PFSK-1 (cell line): ENCODE measurements at regions not wholly inside any gene's neighbourhood (a gene's known extent, or its start where the extent isn't known, plus 50 kb on each side); places are given as distances from the start of the nearest gene placed in this dataset.

ENCODE experiments used
- POLR2AphosphoS5 ChIP-seq: IDR thresholded peaks from 2 replicates; pipeline ENCODE4 v1.6.1; 2012; ENCODE audit warnings: low read depth, mild to moderate bottlenecking, control low read depth, low read length, moderate library complexity
- SIN3A ChIP-seq: IDR thresholded peaks from 2 replicates; pipeline ENCODE4 v1.6.1; 2012; ENCODE audit warnings: mild to moderate bottlenecking, low read length, moderate library complexity, borderline replicate concordance; ENCODE audit not compliant: insufficient read depth
- TAF1 ChIP-seq: IDR thresholded peaks from 2 replicates; pipeline ENCODE4 v1.6.1; 2012; ENCODE audit warnings: low read length, control low read depth, borderline replicate concordance; ENCODE audit not compliant: insufficient read depth
- TF ChIP-seq, protein P1 (sequence below), 2 experiments: IDR thresholded peaks; 2 replicates each; pipeline versions ENCODE4 v1.6.1 to v1.8.0; 2011 to 2012; ENCODE audit warnings: low read depth in 2 of 2, low read length in 2 of 2, control low read depth in 1 of 2, inconsistent platforms in 1 of 2, mild to moderate bottlenecking in 1 of 2, moderate library complexity in 1 of 2; ENCODE audit not compliant: insufficient read depth in 1 of 2

DNA sequence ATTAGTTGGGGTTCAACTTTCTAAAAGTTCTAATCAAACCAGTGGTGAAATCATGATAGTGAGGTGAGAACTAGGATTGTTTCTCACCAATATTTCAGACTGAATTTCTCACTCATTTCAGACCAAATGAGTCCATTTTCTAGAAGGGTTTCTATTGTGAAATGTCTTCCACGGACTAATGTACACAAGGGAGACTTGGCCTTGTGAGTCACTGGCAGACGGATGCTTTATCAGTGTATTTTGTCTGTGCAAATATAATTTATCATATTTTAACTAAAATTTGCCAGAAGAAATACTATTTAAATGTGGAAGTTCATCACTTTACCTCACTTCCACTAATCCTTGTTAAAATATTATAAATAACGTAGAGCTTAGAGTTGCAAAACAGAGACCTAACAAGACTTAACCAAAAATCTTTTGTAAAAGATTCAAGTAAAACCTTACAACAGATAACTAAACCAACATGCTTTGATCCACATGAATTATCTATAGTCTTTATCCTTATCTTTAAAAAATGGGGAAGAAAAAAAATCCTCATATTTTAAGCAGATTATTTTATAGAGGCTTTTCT lies 506.0 kb upstream of the FAM241A start:
- TF ChIP-seq, protein P1, sequence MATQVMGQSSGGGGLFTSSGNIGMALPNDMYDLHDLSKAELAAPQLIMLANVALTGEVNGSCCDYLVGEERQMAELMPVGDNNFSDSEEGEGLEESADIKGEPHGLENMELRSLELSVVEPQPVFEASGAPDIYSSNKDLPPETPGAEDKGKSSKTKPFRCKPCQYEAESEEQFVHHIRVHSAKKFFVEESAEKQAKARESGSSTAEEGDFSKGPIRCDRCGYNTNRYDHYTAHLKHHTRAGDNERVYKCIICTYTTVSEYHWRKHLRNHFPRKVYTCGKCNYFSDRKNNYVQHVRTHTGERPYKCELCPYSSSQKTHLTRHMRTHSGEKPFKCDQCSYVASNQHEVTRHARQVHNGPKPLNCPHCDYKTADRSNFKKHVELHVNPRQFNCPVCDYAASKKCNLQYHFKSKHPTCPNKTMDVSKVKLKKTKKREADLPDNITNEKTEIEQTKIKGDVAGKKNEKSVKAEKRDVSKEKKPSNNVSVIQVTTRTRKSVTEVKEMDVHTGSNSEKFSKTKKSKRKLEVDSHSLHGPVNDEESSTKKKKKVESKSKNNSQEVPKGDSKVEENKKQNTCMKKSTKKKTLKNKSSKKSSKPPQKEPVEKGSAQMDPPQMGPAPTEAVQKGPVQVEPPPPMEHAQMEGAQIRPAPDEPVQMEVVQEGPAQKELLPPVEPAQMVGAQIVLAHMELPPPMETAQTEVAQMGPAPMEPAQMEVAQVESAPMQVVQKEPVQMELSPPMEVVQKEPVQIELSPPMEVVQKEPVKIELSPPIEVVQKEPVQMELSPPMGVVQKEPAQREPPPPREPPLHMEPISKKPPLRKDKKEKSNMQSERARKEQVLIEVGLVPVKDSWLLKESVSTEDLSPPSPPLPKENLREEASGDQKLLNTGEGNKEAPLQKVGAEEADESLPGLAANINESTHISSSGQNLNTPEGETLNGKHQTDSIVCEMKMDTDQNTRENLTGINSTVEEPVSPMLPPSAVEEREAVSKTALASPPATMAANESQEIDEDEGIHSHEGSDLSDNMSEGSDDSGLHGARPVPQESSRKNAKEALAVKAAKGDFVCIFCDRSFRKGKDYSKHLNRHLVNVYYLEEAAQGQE (IDR thresholded peaks at IDR 0.05; ENCODE audit: insufficient read depth in 1 of 2, low read depth in 2 of 2, low read length in 2 of 2) = no peak
- TF ChIP-seq POLR2AphosphoS5 (no peak), TAF1 (no peak), SIN3A (no peak)
